ENCODE measurements at regions not wholly inside any gene's neighbourhood (a gene's known extent, or its start where the extent isn't known, plus 50 kb on each side); places are given as distances from the start of the nearest gene placed in this dataset.

- Histone ChIP-seq H3K36me3 (ENCODE audit: insufficient read depth, low read length) (no peaks in the 10 kb centered on the region), H2AFZ (ENCODE audit: low read depth, low read length) (no peak overlapping the region), H3K4me3 (ENCODE audit: insufficient read depth, low read depth, low read length) (no peak overlapping the region), H3K4me1 (ENCODE audit: insufficient read depth, low read length) (no peaks in the 10 kb centered on the region), H3K4me2 (ENCODE audit: low read length) (no peak overlapping the region), H3K27me3 (ENCODE audit: insufficient read depth, low read length) (no peaks in the 10 kb centered on the region), H3K9me3 (ENCODE audit: insufficient read depth, low read depth, low read length) (no peaks in the 10 kb centered on the region), H3K27ac (ENCODE audit: low read depth, low read length) (no peak overlapping the region), H3K79me2 (ENCODE audit: insufficient read depth, low read length) (no peaks in the 10 kb centered on the region), H3K9ac (ENCODE audit: low read length) (no peak overlapping the region), H4K20me1 (ENCODE audit: insufficient read depth, low read length) (no peaks in the 10 kb centered on the region)
- H3K27me3 Mint-ChIP-seq (ENCODE audit: low read depth, unreplicated experiment), result no peaks in the 10 kb centered on the region
- no peaks in the 10 kb centered on the region for H3K36me3 Mint-ChIP-seq (ENCODE audit: low read depth, unreplicated experiment)
- H3K4me3 Mint-ChIP-seq (ENCODE audit: unreplicated experiment), result no peak overlapping the region
- H3K27ac Mint-ChIP-seq (ENCODE audit: unreplicated experiment), result no peak overlapping the region
- TF ChIP-seq EZH2 (IDR thresholded peaks at IDR 0.05; ENCODE audit: insufficient read depth, low read length), result no peak
- TF ChIP-seq, protein P1, sequence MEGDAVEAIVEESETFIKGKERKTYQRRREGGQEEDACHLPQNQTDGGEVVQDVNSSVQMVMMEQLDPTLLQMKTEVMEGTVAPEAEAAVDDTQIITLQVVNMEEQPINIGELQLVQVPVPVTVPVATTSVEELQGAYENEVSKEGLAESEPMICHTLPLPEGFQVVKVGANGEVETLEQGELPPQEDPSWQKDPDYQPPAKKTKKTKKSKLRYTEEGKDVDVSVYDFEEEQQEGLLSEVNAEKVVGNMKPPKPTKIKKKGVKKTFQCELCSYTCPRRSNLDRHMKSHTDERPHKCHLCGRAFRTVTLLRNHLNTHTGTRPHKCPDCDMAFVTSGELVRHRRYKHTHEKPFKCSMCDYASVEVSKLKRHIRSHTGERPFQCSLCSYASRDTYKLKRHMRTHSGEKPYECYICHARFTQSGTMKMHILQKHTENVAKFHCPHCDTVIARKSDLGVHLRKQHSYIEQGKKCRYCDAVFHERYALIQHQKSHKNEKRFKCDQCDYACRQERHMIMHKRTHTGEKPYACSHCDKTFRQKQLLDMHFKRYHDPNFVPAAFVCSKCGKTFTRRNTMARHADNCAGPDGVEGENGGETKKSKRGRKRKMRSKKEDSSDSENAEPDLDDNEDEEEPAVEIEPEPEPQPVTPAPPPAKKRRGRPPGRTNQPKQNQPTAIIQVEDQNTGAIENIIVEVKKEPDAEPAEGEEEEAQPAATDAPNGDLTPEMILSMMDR (IDR thresholded peaks at IDR 0.05; ENCODE audit: insufficient read depth, low read depth, low read length), result peak; percentile 60
- H3K9me3 Mint-ChIP-seq (ENCODE audit: unreplicated experiment), result no peaks in the 10 kb centered on the region
- DNase-seq (ENCODE audit: low read depth) (peak; percentile 10), FAIRE-seq (no peak)
- H3K4me1 Mint-ChIP-seq (ENCODE audit: low read depth, unreplicated experiment), result no peaks in the 10 kb centered on the region
Observed at GRCh38 chr3:63193647-63194046, 84.5 kb upstream of the SYNPR start.

DNA sequence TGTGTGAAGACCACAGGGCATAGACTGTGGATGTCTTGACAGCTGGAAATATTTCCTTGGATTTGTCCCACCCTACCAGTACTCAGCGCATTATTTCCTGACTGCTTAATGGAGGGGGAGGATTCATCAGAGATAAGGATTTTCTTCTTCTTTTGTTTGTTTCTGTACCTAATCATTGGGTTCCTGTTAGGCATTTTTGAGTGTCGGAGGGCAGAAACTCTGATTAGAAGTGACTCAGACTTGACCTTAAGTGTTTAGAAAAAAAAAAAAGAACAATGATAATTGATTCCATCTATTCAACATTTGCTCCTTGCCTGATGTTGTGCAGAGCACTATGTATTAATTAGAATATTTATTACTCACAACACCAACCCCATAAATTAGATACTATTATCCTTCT is 78.5 kb upstream of the SYNPR start:
- no peaks in the 10 kb centered on the region for H3K36me3 ChIP-seq (ENCODE audit: insufficient read depth, low read length)
- no peaks in the 10 kb centered on the region for H3K9me3 Mint-ChIP-seq (ENCODE audit: unreplicated experiment)
- H3K79me2 ChIP-seq (ENCODE audit: insufficient read depth, low read length), result no peaks in the 10 kb centered on the region
- H3K27me3 Mint-ChIP-seq (ENCODE audit: low read depth, unreplicated experiment), result no peaks in the 10 kb centered on the region
- no peak overlapping the region for H3K27ac Mint-ChIP-seq (ENCODE audit: unreplicated experiment)
- H3K9me3 ChIP-seq (ENCODE audit: insufficient read depth, low read depth, low read length), result no peaks in the 10 kb centered on the region
- FAIRE-seq (no peak), DNase-seq (ENCODE audit: low read depth) (no peak)
- no peaks in the 10 kb centered on the region for H3K27me3 ChIP-seq (ENCODE audit: insufficient read depth, low read length)
- no peaks in the 10 kb centered on the region for H4K20me1 ChIP-seq (ENCODE audit: insufficient read depth, low read length)
- no peaks in the 10 kb centered on the region for H3K4me1 Mint-ChIP-seq (ENCODE audit: low read depth, unreplicated experiment)
- TF ChIP-seq, protein P1 (IDR thresholded peaks at IDR 0.05; ENCODE audit: insufficient read depth, low read depth, low read length), result no peak
- no peak for TF ChIP-seq EZH2 (IDR thresholded peaks at IDR 0.05; ENCODE audit: insufficient read depth, low read length)
- H3K4me3 Mint-ChIP-seq (ENCODE audit: unreplicated experiment), result no peak overlapping the region
- H3K36me3 Mint-ChIP-seq (ENCODE audit: low read depth, unreplicated experiment), result no peaks in the 10 kb centered on the region
- no peak overlapping the region for H3K4me3 ChIP-seq (ENCODE audit: insufficient read depth, low read depth, low read length)
- H2AFZ ChIP-seq (ENCODE audit: low read depth, low read length), result no peak overlapping the region
- no peak overlapping the region for H3K9ac ChIP-seq (ENCODE audit: low read length)
- H3K4me1 ChIP-seq (ENCODE audit: insufficient read depth, low read length), result no peaks in the 10 kb centered on the region
- H3K27ac ChIP-seq (ENCODE audit: low read depth, low read length), result no peak overlapping the region
- H3K4me2 ChIP-seq (ENCODE audit: low read length), result no peak overlapping the region

- Mint-ChIP-seq H3K27me3 (ENCODE audit: low read depth, unreplicated experiment) (no peaks in the 10 kb centered on the region), H3K4me1 (ENCODE audit: low read depth, unreplicated experiment) (no peaks in the 10 kb centered on the region), H3K9me3 (ENCODE audit: unreplicated experiment) (no peaks in the 10 kb centered on the region), H3K36me3 (ENCODE audit: low read depth, unreplicated experiment) (no peaks in the 10 kb centered on the region), H3K27ac (ENCODE audit: unreplicated experiment) (no peak overlapping the region), H3K4me3 (ENCODE audit: unreplicated experiment) (no peak overlapping the region)
- DNase-seq (ENCODE audit: low read depth), result no peak
- no peaks in the 10 kb centered on the region for H3K27me3 ChIP-seq (ENCODE audit: insufficient read depth, low read length)
- H3K79me2 ChIP-seq (ENCODE audit: insufficient read depth, low read length), result no peaks in the 10 kb centered on the region
- no peak overlapping the region for H2AFZ ChIP-seq (ENCODE audit: low read depth, low read length)
- H3K27ac ChIP-seq (ENCODE audit: low read depth, low read length), result no peak overlapping the region
- H3K36me3 ChIP-seq (ENCODE audit: insufficient read depth, low read length), result no peaks in the 10 kb centered on the region
- no peak overlapping the region for H3K9ac ChIP-seq (ENCODE audit: low read length)
- H4K20me1 ChIP-seq (ENCODE audit: insufficient read depth, low read length), result no peaks in the 10 kb centered on the region
- no peak overlapping the region for H3K4me2 ChIP-seq (ENCODE audit: low read length)
- no peaks in the 10 kb centered on the region for H3K9me3 ChIP-seq (ENCODE audit: insufficient read depth, low read depth, low read length)
- TF ChIP-seq EZH2 (IDR thresholded peaks at IDR 0.05; ENCODE audit: insufficient read depth, low read length), result no peak
- TF ChIP-seq, protein P1 (IDR thresholded peaks at IDR 0.05; ENCODE audit: insufficient read depth, low read depth, low read length), result no peak
- H3K4me1 ChIP-seq (ENCODE audit: insufficient read depth, low read length), result no peaks in the 10 kb centered on the region
- H3K4me3 ChIP-seq (ENCODE audit: insufficient read depth, low read depth, low read length), result no peak overlapping the region
- FAIRE-seq, result no peak
Observed at GRCh38 chr3:63202529-63202928, 75.6 kb upstream of the SYNPR start.
